ENCODE measurements at regions not wholly inside any gene's neighbourhood (a gene's known extent, or its start where the extent isn't known, plus 50 kb on each side); places are given as distances from the start of the nearest gene placed in this dataset.

DNA sequence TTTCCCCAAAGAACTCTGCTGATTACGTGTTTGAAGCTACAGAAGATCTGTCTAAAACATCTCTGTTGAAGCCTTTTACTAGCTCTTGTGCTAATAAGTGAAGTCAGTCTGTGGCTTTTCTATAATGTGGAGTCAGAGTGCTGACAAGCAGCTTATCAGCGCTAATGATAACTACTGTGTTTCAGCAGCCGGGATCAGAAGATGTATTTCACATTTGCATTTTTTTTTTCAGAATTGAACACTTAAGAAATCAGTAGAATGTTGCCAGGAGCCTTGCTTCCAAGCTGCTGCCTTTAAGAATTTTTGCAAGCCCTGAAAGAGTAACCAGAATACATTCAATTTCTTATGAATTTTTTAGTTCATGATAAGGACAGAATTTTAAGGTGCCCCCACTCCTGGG lies 519.4 kb upstream of the NR5A2 start:
- in situ Hi-C loops (cut with HindIII; ENCODE audit: extremely low pct_ligation_motif_present, low pct_unique_long_range_greater_than_20kb) = no loop called here
- TF ChIP-seq, protein P1, sequence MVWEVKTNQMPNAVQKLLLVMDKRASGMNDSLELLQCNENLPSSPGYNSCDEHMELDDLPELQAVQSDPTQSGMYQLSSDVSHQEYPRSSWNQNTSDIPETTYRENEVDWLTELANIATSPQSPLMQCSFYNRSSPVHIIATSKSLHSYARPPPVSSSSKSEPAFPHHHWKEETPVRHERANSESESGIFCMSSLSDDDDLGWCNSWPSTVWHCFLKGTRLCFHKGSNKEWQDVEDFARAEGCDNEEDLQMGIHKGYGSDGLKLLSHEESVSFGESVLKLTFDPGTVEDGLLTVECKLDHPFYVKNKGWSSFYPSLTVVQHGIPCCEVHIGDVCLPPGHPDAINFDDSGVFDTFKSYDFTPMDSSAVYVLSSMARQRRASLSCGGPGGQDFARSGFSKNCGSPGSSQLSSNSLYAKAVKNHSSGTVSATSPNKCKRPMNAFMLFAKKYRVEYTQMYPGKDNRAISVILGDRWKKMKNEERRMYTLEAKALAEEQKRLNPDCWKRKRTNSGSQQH (CRISPR knock-in tag; IDR thresholded peaks at IDR 0.05; ENCODE audit: low read depth) = no peak
- TF ChIP-seq BCLAF1 (IDR thresholded peaks at IDR 0.05) (no peak), ZNF350 (CRISPR knock-in tag; IDR thresholded peaks at IDR 0.05; ENCODE audit: borderline replicate concordance, low read depth) (no peak), ZNF432 (CRISPR knock-in tag; IDR thresholded peaks at IDR 0.05; ENCODE audit: borderline replicate concordance) (no peak), ZNF703 (CRISPR knock-in tag; IDR thresholded peaks at IDR 0.05; ENCODE audit: borderline replicate concordance) (no peak), ZBTB21 (CRISPR knock-in tag; IDR thresholded peaks at IDR 0.05) (no peak), ZNF570 (CRISPR knock-in tag; IDR thresholded peaks at IDR 0.05; ENCODE audit: borderline replicate concordance) (no peak), ZBTB42 (CRISPR knock-in tag; IDR thresholded peaks at IDR 0.05) (no peak), HES4 (CRISPR knock-in tag; IDR thresholded peaks at IDR 0.05; ENCODE audit: borderline replicate concordance) (no peak), CREB1 (IDR thresholded peaks at IDR 0.05) (no peak), CREB1 (CRISPR knock-in tag; IDR thresholded peaks at IDR 0.05) (no peak), RARG (CRISPR knock-in tag; IDR thresholded peaks at IDR 0.05; ENCODE audit: low read depth) (no peak), ZFP91 (CRISPR knock-in tag; IDR thresholded peaks at IDR 0.05; ENCODE audit: borderline replicate concordance) (no peak)
- TF ChIP-seq, protein P2, sequence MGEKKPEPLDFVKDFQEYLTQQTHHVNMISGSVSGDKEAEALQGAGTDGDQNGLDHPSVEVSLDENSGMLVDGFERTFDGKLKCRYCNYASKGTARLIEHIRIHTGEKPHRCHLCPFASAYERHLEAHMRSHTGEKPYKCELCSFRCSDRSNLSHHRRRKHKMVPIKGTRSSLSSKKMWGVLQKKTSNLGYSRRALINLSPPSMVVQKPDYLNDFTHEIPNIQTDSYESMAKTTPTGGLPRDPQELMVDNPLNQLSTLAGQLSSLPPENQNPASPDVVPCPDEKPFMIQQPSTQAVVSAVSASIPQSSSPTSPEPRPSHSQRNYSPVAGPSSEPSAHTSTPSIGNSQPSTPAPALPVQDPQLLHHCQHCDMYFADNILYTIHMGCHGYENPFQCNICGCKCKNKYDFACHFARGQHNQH (CRISPR knock-in tag; IDR thresholded peaks at IDR 0.05) = no peak
- TF ChIP-seq, protein P3, sequence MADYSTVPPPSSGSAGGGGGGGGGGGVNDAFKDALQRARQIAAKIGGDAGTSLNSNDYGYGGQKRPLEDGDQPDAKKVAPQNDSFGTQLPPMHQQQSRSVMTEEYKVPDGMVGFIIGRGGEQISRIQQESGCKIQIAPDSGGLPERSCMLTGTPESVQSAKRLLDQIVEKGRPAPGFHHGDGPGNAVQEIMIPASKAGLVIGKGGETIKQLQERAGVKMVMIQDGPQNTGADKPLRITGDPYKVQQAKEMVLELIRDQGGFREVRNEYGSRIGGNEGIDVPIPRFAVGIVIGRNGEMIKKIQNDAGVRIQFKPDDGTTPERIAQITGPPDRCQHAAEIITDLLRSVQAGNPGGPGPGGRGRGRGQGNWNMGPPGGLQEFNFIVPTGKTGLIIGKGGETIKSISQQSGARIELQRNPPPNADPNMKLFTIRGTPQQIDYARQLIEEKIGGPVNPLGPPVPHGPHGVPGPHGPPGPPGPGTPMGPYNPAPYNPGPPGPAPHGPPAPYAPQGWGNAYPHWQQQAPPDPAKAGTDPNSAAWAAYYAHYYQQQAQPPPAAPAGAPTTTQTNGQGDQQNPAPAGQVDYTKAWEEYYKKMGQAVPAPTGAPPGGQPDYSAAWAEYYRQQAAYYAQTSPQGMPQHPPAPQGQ (CRISPR knock-in tag; IDR thresholded peaks at IDR 0.05; ENCODE audit: borderline replicate concordance) = no peak

More for the DNA sequence above, 519.4 kb upstream of the NR5A2 start:
- Histone ChIP-seq H3K4me2 (ENCODE audit: low read depth, low read length) (no peak overlapping the region), H3K4me1 (ENCODE audit: insufficient read depth, low read length) (no peaks in the 10 kb centered on the region), H3K36me3 (replicated peaks in 1 of 2; ENCODE audit: control insufficient read depth in 1 of 2, insufficient read depth in 2 of 2, low read length in 2 of 2) (no peaks in the 10 kb centered on the region), H4K20me1 (ENCODE audit: insufficient read depth, low read length) (no peaks in the 10 kb centered on the region), H3K27me3 (ENCODE audit: control insufficient read depth in 1 of 2, insufficient read depth in 2 of 2, low read length in 2 of 2) (no peaks in the 10 kb centered on the region), H3K4me3 (replicated peaks in 1 of 3; ENCODE audit: insufficient read depth in 1 of 3, low read depth in 2 of 3, low read length in 3 of 3) (no peak overlapping the region), H3K27ac (ENCODE audit: extremely low read length, insufficient read depth, low read length) (no peak overlapping the region), H3K79me2 (ENCODE audit: insufficient read depth, low read length) (no peaks in the 10 kb centered on the region), H3K9me3 (ENCODE audit: low read length) (0 out of 2 replicates have a peak, but pooled peaks cover under 1% of the 10 kb centered on the region), H2AFZ (ENCODE audit: low read length) (no peak overlapping the region), H3K9ac (ENCODE audit: insufficient read depth, low read depth, low read length) (no peak overlapping the region)
- FAIRE-seq (no peak), DNase-seq (ENCODE audit: low spot score) (no peak), ATAC-seq (no peak)
- intact Hi-C loops (cut with micrococcal nuclease; ENCODE audit: unreplicated experiment) = no loop called here
- BruUV-seq (replicated peaks) = no TSS peak
- ChIA-PET POLR2A (no interaction called here), CTCF (ENCODE audit: low intra/inter-chr PET ratio, low total read pairs) (no interaction called here)
- WGBS (ENCODE audit: low lambda C conversion rate) = 5% methylated on average over 3 of the region's 3 CpGs
